ENCODE measurements at regions not wholly inside any gene's neighbourhood (a gene's known extent, or its start where the extent isn't known, plus 50 kb on each side); places are given as distances from the start of the nearest gene placed in this dataset.

DNA sequence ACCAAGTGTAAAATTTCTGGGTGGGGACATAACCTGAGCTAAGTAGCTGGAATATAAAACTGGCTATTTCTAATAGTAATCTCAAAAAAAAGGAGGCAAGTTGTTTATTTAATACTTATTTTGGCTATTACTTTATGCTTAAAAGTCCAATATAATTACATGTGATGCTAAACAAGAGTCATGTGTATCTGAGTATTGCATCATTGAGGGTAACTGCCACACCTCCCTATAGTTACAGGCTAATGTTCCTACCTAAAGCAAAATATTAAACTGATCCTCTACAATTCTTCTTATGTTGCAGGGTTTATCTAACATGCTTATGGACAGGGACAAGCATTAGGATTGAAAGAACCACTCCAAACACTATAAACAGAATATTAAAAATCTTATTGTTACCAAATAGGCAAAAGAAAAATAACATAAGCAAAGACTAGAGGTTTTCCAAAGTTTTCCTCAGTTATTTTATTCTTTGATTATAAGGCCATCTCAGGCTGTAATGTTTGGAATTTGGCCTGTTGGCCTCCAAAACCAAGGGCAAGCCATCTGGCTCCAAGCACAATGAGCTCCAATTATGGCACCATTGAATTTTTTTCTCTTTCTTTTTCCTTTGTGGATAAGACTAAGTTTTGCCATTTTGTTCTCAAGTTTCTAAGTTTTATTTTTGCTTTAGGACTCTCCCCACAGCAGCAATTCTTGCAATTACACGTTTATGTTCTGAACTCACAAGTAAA is 75.8 kb upstream of the ABI3BP start:
- intact Hi-C loops (cut with micrococcal nuclease), result no loop called here
- no peak overlapping the region for H3K27ac Mint-ChIP-seq
- DNase-seq (no peak), ATAC-seq (no peak)
- H3K27me3 Mint-ChIP-seq, result peaks cover 23% of the 10 kb centered on the region
- no peaks in the 10 kb centered on the region for H3K36me3 Mint-ChIP-seq (ENCODE audit: low read depth)
- CTCF ChIA-PET, result interaction anchor here (1.1 to 4.9 kb wide), 7 partner anchors 31 to 314 kb away, joined by 3 to 31 read pairs (median 5); no protein-coding TSS in a partner anchor
- no peaks in the 10 kb centered on the region for H3K9me3 Mint-ChIP-seq
- TF ChIP-seq, protein P1, sequence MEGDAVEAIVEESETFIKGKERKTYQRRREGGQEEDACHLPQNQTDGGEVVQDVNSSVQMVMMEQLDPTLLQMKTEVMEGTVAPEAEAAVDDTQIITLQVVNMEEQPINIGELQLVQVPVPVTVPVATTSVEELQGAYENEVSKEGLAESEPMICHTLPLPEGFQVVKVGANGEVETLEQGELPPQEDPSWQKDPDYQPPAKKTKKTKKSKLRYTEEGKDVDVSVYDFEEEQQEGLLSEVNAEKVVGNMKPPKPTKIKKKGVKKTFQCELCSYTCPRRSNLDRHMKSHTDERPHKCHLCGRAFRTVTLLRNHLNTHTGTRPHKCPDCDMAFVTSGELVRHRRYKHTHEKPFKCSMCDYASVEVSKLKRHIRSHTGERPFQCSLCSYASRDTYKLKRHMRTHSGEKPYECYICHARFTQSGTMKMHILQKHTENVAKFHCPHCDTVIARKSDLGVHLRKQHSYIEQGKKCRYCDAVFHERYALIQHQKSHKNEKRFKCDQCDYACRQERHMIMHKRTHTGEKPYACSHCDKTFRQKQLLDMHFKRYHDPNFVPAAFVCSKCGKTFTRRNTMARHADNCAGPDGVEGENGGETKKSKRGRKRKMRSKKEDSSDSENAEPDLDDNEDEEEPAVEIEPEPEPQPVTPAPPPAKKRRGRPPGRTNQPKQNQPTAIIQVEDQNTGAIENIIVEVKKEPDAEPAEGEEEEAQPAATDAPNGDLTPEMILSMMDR (IDR thresholded peaks at IDR 0.05), result no peak
- POLR2A ChIA-PET, result no interaction called here
- no peak overlapping the region for H3K4me3 Mint-ChIP-seq
- no peaks in the 10 kb centered on the region for H3K4me1 Mint-ChIP-seq (ENCODE audit: low read depth)

DNA sequence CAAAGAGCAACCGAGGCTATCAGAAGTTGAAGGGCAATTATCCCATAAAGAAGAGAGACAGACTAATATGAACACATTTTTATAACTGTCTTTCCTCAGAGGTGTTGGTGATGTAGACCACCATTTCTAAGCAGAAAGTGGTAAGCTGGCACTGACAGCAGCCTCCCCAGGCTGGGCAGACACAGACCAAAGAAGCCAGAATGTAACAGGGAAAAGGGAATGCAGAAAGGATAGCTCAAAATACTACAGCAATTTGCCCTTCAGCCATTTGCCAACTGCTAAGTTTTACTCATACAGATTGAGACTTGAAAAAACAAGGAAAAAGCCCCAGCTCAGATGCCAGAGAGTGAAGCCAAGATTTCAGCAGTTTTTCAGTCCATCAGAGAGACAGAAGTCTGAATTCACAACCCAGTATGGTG is 73.5 kb upstream of the ABI3BP start:
- POLR2A ChIA-PET, result no interaction called here
- CTCF ChIA-PET, result no interaction called here
- DNase-seq (no peak), ATAC-seq (no peak)
- Mint-ChIP-seq H3K9me3 (no peaks in the 10 kb centered on the region), H3K4me3 (no peak overlapping the region), H3K36me3 (ENCODE audit: low read depth) (no peaks in the 10 kb centered on the region), H3K27ac (no peak overlapping the region), H3K4me1 (ENCODE audit: low read depth) (no peaks in the 10 kb centered on the region), H3K27me3 (peaks cover 30% of the 10 kb centered on the region)
- TF ChIP-seq, protein P1 (IDR thresholded peaks at IDR 0.05), result no peak
- intact Hi-C loops (cut with micrococcal nuclease), result no loop called here

GRCh38 chr3:101065962-101066361 is 72.7 kb upstream of the ABI3BP start:
- TF ChIP-seq, protein P1 (IDR thresholded peaks at IDR 0.05), result no peak
- DNase-seq, result no peak
- ATAC-seq, result no peak
- CTCF ChIA-PET, result no interaction called here
- H3K4me3 Mint-ChIP-seq, result no peak overlapping the region
- POLR2A ChIA-PET, result no interaction called here
- peaks cover 26% of the 10 kb centered on the region for H3K27me3 Mint-ChIP-seq
- H3K4me1 Mint-ChIP-seq (ENCODE audit: low read depth), result no peaks in the 10 kb centered on the region
- intact Hi-C loops (cut with micrococcal nuclease), result no loop called here
- no peaks in the 10 kb centered on the region for H3K9me3 Mint-ChIP-seq
- H3K27ac Mint-ChIP-seq, result no peak overlapping the region
- H3K36me3 Mint-ChIP-seq (ENCODE audit: low read depth), result no peaks in the 10 kb centered on the region

- H3K9me3 Mint-ChIP-seq, result peaks cover 13% of the 10 kb centered on the region
- TF ChIP-seq, protein P1 (IDR thresholded peaks at IDR 0.05), result no peak
- H3K4me1 Mint-ChIP-seq (ENCODE audit: low read depth), result no peaks in the 10 kb centered on the region
- ATAC-seq (no peak), DNase-seq (no peak)
- no peak overlapping the region for H3K27ac Mint-ChIP-seq
- no peaks in the 10 kb centered on the region for H3K36me3 Mint-ChIP-seq (ENCODE audit: low read depth)
- no peak overlapping the region for H3K4me3 Mint-ChIP-seq
- intact Hi-C loops (cut with micrococcal nuclease), result no loop called here
- ChIA-PET CTCF (no interaction called here), POLR2A (no interaction called here)
- H3K27me3 Mint-ChIP-seq, result peaks cover 20% of the 10 kb centered on the region
Measured at GRCh38 chr3:101063401-101063800, 70.2 kb upstream of the ABI3BP start.

- Mint-ChIP-seq H3K36me3 (ENCODE audit: low read depth) (no peaks in the 10 kb centered on the region), H3K9me3 (peaks cover 24% of the 10 kb centered on the region), H3K4me3 (no peak overlapping the region), H3K4me1 (ENCODE audit: low read depth) (no peaks in the 10 kb centered on the region), H3K27ac (no peak overlapping the region), H3K27me3 (peaks cover 20% of the 10 kb centered on the region)
- TF ChIP-seq, protein P1 (IDR thresholded peaks at IDR 0.05), result no peak
- DNase-seq (no peak), ATAC-seq (no peak)
- intact Hi-C loops (cut with micrococcal nuclease), result no loop called here
- CTCF ChIA-PET, result interaction anchor here (1.2 kb wide), 1 partner anchor 9 kb away, joined by 4 read pairs; no protein-coding TSS in a partner anchor
- POLR2A ChIA-PET, result no interaction called here
Measured at GRCh38 chr3:101061312-101061711, 68.1 kb upstream of the ABI3BP start.
